KMS-11 (cell line): ENCODE measurements at regions not wholly inside any gene's neighbourhood (a gene's known extent, or its start where the extent isn't known, plus 50 kb on each side); places are given as distances from the start of the nearest gene placed in this dataset.

Experiments
- H2AFZ ChIP-seq: fragments of 200-600 bp; sonication (generic); 2 replicates; pipeline ENCODE4 v1.6.1; 2016; ENCODE audit warnings: antibody characterized with exemption, mixed run types, low read depth
- H3K27ac ChIP-seq: fragments of 200-600 bp; sonication (generic); 2 replicates; pipeline ENCODE4 v1.6.1; 2016; ENCODE audit warnings: mild to moderate bottlenecking, mixed run types
- H3K27me3 ChIP-seq: fragments of 200-600 bp; sonication (generic); 2 replicates; pipeline ENCODE4 v1.6.1; 2017; ENCODE audit warnings: mild to moderate bottlenecking, low read depth, mixed run types, moderate library complexity; ENCODE audit not compliant: insufficient read depth
- H3K36me3 ChIP-seq: fragments of 200-600 bp; sonication (generic); 2 replicates; pipeline ENCODE4 v1.6.1; 2017; ENCODE audit warnings: mild to moderate bottlenecking, mixed run types; ENCODE audit not compliant: insufficient read depth
- H3K4me1 ChIP-seq: fragments of 200-600 bp; sonication (generic); 2 replicates; pipeline ENCODE4 v1.6.1; 2016; ENCODE audit warnings: mild to moderate bottlenecking, low read depth, mixed run types; ENCODE audit not compliant: poor library complexity, severe bottlenecking
- H3K4me2 ChIP-seq: fragments of 200-600 bp; sonication (generic); 2 replicates; pipeline ENCODE4 v1.7.0; 2016; ENCODE audit warnings: mild to moderate bottlenecking, mixed run types
- H3K4me3 ChIP-seq: fragments of 200-600 bp; sonication (generic); IDR thresholded peaks from 2 replicates; pipeline ENCODE4 v1.6.1; 2017; ENCODE audit warnings: low read depth, low read length, mixed read lengths; ENCODE audit not compliant: insufficient read depth
- H3K79me2 ChIP-seq: fragments of 200-600 bp; sonication (generic); 2 replicates; pipeline ENCODE4 v1.6.1; 2016; ENCODE audit warnings: low read depth, mixed run types; ENCODE audit not compliant: insufficient read depth
- H3K9ac ChIP-seq: fragments of 200-600 bp; sonication (generic); 2 replicates; pipeline ENCODE4 v1.6.1; 2016; ENCODE audit warnings: mild to moderate bottlenecking, mixed run types
- H4K20me1 ChIP-seq: fragments of 200-600 bp; sonication (generic); 2 replicates; pipeline ENCODE4 v1.6.1; 2016; ENCODE audit warnings: mild to moderate bottlenecking, mixed run types; ENCODE audit not compliant: insufficient read depth
- CTCF ChIP-seq: fragments of 200-600 bp; sonication (generic); conservative IDR thresholded peaks from 2 replicates; pipeline ENCODE4 v1.6.1; 2017; ENCODE audit warnings: low read depth, mild to moderate bottlenecking, antibody characterized with exemption, low read length, moderate library complexity, mixed read lengths

- H3K4me1 ChIP-seq, result no peaks in the 10 kb centered on the region
- H3K79me2 ChIP-seq, result no peaks in the 10 kb centered on the region
- no peak overlapping the region for H3K4me3 ChIP-seq
- no peak overlapping the region for H2AFZ ChIP-seq
- H3K27ac ChIP-seq, result no peak overlapping the region
- no peak for TF ChIP-seq CTCF
- H3K9ac ChIP-seq, result no peak overlapping the region
- H3K27me3 ChIP-seq, result no peaks in the 10 kb centered on the region
- H3K4me2 ChIP-seq, result no peak overlapping the region
- H4K20me1 ChIP-seq, result no peaks in the 10 kb centered on the region
- H3K36me3 ChIP-seq, result no peaks in the 10 kb centered on the region
Measured at GRCh38 chr2:150880986-150881385, 380.7 kb downstream of the RBM43 start.

GRCh38 chr2:150878356-150878755 lies 383.3 kb downstream of the RBM43 start:
- no peak overlapping the region for H3K27ac ChIP-seq
- no peak overlapping the region for H3K4me3 ChIP-seq
- H4K20me1 ChIP-seq, result no peaks in the 10 kb centered on the region
- no peaks in the 10 kb centered on the region for H3K4me1 ChIP-seq
- TF ChIP-seq CTCF, result no peak
- H3K9ac ChIP-seq, result no peak overlapping the region
- H2AFZ ChIP-seq, result no peak overlapping the region
- H3K27me3 ChIP-seq, result no peaks in the 10 kb centered on the region
- H3K4me2 ChIP-seq, result no peak overlapping the region
- no peaks in the 10 kb centered on the region for H3K79me2 ChIP-seq
- H3K36me3 ChIP-seq, result no peaks in the 10 kb centered on the region

- Histone ChIP-seq H3K4me3 (no peak overlapping the region), H3K27me3 (no peaks in the 10 kb centered on the region), H3K79me2 (no peaks in the 10 kb centered on the region), H4K20me1 (no peaks in the 10 kb centered on the region), H2AFZ (no peak overlapping the region), H3K4me2 (no peak overlapping the region), H3K4me1 (no peaks in the 10 kb centered on the region), H3K27ac (no peak overlapping the region), H3K36me3 (no peaks in the 10 kb centered on the region), H3K9ac (no peak overlapping the region)
- no peak for TF ChIP-seq CTCF
Measured at GRCh38 chr2:150876251-150876950, 385.3 kb downstream of the RBM43 start.

GRCh38 chr2:150873396-150873772 lies 385.9 kb upstream of the RND3 start:
- H3K27ac ChIP-seq, result no peak overlapping the region
- H3K9ac ChIP-seq, result no peak overlapping the region
- H3K27me3 ChIP-seq, result no peaks in the 10 kb centered on the region
- H3K4me1 ChIP-seq, result no peaks in the 10 kb centered on the region
- no peak overlapping the region for H2AFZ ChIP-seq
- no peaks in the 10 kb centered on the region for H4K20me1 ChIP-seq
- H3K36me3 ChIP-seq, result no peaks in the 10 kb centered on the region
- no peak overlapping the region for H3K4me3 ChIP-seq
- no peaks in the 10 kb centered on the region for H3K79me2 ChIP-seq
- no peak for TF ChIP-seq CTCF
- no peak overlapping the region for H3K4me2 ChIP-seq
